ENCODE measurements at regions not wholly inside any gene's neighbourhood (a gene's known extent, or its start where the extent isn't known, plus 50 kb on each side); places are given as distances from the start of the nearest gene placed in this dataset.

DNA sequence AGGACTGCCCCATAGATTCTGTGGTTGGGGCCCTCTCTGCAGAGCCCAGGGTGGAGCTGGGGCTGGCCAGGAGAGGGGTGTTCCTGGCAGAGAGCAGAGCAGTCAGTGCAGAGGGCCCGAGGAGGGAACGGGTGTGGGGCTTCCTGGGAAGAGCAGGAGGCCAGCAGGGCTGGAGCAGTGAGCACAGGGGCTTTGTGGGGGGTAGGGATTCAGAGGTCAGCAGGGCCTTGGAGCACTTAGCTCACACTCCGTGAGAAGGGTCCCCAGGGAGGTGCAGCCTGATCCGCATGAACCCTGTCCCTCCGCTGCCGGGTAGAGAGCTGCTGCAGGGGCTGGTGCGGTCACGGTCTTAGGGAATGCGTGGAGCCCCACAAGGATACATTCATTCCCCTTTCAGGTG is 113.0 kb upstream of the CIBAR2 start:
- TF ChIP-seq CTCF (IDR thresholded peaks at IDR 0.05) = no peak
- no peak for TF ChIP-seq POLR2A (IDR thresholded peaks at IDR 0.05)
- no peak for TF ChIP-seq EP300 (IDR thresholded peaks at IDR 0.05; ENCODE audit: low read depth)
